ENCODE measurements at regions not wholly inside any gene's neighbourhood (a gene's known extent, or its start where the extent isn't known, plus 50 kb on each side); places are given as distances from the start of the nearest gene placed in this dataset.

DNA sequence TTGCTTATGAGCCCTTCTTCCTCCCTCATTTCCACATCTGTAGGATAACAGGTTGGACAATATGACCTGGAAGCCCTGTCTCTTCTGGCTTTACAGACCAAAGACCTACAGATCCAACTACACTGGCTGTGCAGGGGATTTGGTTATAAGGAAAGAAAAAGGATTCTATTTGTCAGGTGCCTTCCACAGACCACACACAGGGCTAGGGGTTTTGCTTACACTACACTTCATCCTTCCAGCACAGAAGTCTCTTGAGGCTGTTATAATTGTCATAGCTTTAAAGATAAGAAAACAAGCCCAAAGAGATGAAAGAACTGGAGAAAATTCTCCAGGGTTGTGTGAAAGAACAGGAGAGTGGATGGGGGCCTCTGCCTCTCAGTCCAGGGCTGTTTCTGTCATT is 302.6 kb downstream of the MYCN start:
- DNase-seq (ENCODE audit: low spot score) = no peak
- no peaks in the 10 kb centered on the region for H3K9me3 ChIP-seq (ENCODE audit: control insufficient read depth in 4 of 4, low read length in 3 of 4)
- TF ChIP-seq HNF4A (conservative IDR thresholded peaks at IDR 0.05) (no peak), RAD21 (IDR thresholded peaks at IDR 0.05) (no peak), JUND (IDR thresholded peaks at IDR 0.05) (no peak), HNF4G (IDR thresholded peaks at IDR 0.05) (no peak), RXRA (IDR thresholded peaks at IDR 0.05) (no peak), GABPA (IDR thresholded peaks at IDR 0.05 in 1 of 2, conservative IDR thresholded peaks at IDR 0.05 in 1 of 2) (no peak)
- TF ChIP-seq, protein P1, sequence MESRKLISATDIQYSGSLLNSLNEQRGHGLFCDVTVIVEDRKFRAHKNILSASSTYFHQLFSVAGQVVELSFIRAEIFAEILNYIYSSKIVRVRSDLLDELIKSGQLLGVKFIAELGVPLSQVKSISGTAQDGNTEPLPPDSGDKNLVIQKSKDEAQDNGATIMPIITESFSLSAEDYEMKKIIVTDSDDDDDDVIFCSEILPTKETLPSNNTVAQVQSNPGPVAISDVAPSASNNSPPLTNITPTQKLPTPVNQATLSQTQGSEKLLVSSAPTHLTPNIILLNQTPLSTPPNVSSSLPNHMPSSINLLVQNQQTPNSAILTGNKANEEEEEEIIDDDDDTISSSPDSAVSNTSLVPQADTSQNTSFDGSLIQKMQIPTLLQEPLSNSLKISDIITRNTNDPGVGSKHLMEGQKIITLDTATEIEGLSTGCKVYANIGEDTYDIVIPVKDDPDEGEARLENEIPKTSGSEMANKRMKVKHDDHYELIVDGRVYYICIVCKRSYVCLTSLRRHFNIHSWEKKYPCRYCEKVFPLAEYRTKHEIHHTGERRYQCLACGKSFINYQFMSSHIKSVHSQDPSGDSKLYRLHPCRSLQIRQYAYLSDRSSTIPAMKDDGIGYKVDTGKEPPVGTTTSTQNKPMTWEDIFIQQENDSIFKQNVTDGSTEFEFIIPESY (IDR thresholded peaks at IDR 0.05) = no peak
- TF ChIP-seq, protein P2, sequence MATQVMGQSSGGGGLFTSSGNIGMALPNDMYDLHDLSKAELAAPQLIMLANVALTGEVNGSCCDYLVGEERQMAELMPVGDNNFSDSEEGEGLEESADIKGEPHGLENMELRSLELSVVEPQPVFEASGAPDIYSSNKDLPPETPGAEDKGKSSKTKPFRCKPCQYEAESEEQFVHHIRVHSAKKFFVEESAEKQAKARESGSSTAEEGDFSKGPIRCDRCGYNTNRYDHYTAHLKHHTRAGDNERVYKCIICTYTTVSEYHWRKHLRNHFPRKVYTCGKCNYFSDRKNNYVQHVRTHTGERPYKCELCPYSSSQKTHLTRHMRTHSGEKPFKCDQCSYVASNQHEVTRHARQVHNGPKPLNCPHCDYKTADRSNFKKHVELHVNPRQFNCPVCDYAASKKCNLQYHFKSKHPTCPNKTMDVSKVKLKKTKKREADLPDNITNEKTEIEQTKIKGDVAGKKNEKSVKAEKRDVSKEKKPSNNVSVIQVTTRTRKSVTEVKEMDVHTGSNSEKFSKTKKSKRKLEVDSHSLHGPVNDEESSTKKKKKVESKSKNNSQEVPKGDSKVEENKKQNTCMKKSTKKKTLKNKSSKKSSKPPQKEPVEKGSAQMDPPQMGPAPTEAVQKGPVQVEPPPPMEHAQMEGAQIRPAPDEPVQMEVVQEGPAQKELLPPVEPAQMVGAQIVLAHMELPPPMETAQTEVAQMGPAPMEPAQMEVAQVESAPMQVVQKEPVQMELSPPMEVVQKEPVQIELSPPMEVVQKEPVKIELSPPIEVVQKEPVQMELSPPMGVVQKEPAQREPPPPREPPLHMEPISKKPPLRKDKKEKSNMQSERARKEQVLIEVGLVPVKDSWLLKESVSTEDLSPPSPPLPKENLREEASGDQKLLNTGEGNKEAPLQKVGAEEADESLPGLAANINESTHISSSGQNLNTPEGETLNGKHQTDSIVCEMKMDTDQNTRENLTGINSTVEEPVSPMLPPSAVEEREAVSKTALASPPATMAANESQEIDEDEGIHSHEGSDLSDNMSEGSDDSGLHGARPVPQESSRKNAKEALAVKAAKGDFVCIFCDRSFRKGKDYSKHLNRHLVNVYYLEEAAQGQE (IDR thresholded peaks at IDR 0.05) = no peak
- H3K27ac ChIP-seq (ENCODE audit: low read depth in 1 of 2, low read length in 2 of 2) = no peak overlapping the region
- H3K27me3 ChIP-seq (ENCODE audit: control insufficient read depth in 4 of 4, insufficient read depth in 4 of 4, low read length in 3 of 4) = peaks cover 0 to 2% (median 0%) of the 10 kb centered on the region in 4 donors
- no peak overlapping the region for H3K9ac ChIP-seq (ENCODE audit: low read depth in 1 of 2, low read length in 2 of 2)
- H3K4me1 ChIP-seq (ENCODE audit: control insufficient read depth in 4 of 4, insufficient read depth in 4 of 4, low read length in 3 of 4) = no peaks in the 10 kb centered on the region
- no peak overlapping the region for H3K4me3 ChIP-seq (ENCODE audit: low read depth in 1 of 3, low read length in 3 of 3)
- H3K36me3 ChIP-seq (ENCODE audit: control insufficient read depth in 4 of 4, insufficient read depth in 3 of 4, low read depth in 1 of 4, low read length in 3 of 4) = no peaks in the 10 kb centered on the region

DNA sequence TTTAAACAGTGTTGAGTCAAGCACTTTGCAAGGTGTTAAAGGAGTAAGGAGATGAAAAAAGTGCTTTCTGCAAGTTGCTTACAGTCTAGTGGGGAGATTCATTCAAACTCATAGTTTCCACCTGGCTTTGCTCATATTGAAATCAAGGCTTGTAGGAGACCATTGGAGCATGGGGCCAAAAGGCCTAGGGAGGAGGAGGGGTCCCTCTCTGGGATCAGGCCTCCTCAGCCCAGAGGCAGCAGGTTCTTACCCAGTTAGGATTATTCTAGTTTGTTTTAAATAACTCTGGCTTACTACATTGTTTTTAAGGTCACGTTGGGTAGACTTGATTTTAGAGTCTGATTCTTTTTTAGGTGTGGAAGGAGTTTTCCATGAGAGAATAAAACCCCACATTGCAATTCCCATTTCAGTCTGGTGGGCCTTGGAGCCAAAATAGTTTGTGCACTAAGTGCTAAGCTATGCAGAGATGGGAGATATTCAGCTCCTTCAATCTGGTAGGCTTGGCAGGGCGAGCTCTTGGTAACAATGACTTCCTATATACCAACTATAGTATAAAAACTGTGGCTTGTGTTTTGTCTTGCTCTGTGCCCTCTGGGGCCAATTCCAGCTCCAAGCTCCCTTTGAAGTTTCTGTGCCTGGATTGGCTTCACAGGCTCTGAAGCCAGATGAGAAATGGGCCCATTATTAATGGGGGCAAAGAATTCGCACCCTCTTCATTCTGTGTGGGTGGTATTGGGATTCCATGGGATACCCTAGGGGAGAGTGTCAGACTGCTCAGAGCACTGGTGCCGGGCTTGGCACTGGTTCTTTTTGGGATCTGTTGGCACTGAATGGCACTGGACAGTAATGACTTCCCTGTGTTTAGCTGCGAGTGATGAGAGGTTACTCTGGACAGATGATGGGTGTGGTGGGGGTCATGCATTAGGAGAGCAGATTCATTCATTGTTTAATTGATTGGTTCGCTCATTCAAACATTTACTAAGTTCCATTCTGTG is 301.1 kb downstream of the MYCN start:
- H3K9ac ChIP-seq (ENCODE audit: low read depth in 1 of 2, low read length in 2 of 2) = no peak overlapping the region
- H3K4me3 ChIP-seq (ENCODE audit: low read depth in 1 of 3, low read length in 3 of 3) = no peak overlapping the region
- H3K4me1 ChIP-seq (ENCODE audit: control insufficient read depth in 4 of 4, insufficient read depth in 4 of 4, low read length in 3 of 4) = no peaks in the 10 kb centered on the region
- 86% methylated on average over 6 of the region's 6 CpGs for WGBS
- no peaks in the 10 kb centered on the region for H3K9me3 ChIP-seq (ENCODE audit: control insufficient read depth in 4 of 4, low read length in 3 of 4)
- no peak overlapping the region for H3K27ac ChIP-seq (ENCODE audit: low read depth in 1 of 2, low read length in 2 of 2)
- no peak for DNase-seq (ENCODE audit: low spot score)
- H3K27me3 ChIP-seq (ENCODE audit: control insufficient read depth in 4 of 4, insufficient read depth in 4 of 4, low read length in 3 of 4) = peaks cover 0 to 2% (median 0%) of the 10 kb centered on the region in 4 donors
- H3K36me3 ChIP-seq (ENCODE audit: control insufficient read depth in 4 of 4, insufficient read depth in 3 of 4, low read depth in 1 of 4, low read length in 3 of 4) = no peaks in the 10 kb centered on the region
- TF ChIP-seq TAF1 (conservative IDR thresholded peaks at IDR 0.05) = no peak
- no peak for TF ChIP-seq YY1 (IDR thresholded peaks at IDR 0.05)
- no peak for TF ChIP-seq JUND (IDR thresholded peaks at IDR 0.05)
- TF ChIP-seq, protein P3, sequence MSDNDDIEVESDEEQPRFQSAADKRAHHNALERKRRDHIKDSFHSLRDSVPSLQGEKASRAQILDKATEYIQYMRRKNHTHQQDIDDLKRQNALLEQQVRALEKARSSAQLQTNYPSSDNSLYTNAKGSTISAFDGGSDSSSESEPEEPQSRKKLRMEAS (IDR thresholded peaks at IDR 0.05) = no peak
- no peak for TF ChIP-seq HNF4A (conservative IDR thresholded peaks at IDR 0.05)
- no peak for TF ChIP-seq HNF4G (IDR thresholded peaks at IDR 0.05)
- no peak for TF ChIP-seq NR2F2 (IDR thresholded peaks at IDR 0.05)
- TF ChIP-seq EGR1 (IDR thresholded peaks at IDR 0.05; ENCODE audit: low read depth in 2 of 2) = no peak
- no peak for TF ChIP-seq FOXA2 (IDR thresholded peaks at IDR 0.05)
- no peak for TF ChIP-seq RXRA (IDR thresholded peaks at IDR 0.05)
- TF ChIP-seq, protein P2 (IDR thresholded peaks at IDR 0.05) = no peak
- TF ChIP-seq GABPA (IDR thresholded peaks at IDR 0.05 in 1 of 2, conservative IDR thresholded peaks at IDR 0.05 in 1 of 2) = no peak
